ENCODE measurements at regions not wholly inside any gene's neighbourhood (a gene's known extent, or its start where the extent isn't known, plus 50 kb on each side); places are given as distances from the start of the nearest gene placed in this dataset. TPM values are rescaled to one million over a fixed set of nuclear protein-coding genes. Genes with fewer than 3 reads are reported as not detected.

- Histone ChIP-seq H3K9me3 (ENCODE audit: control insufficient read depth, insufficient read depth, low read length) (no peaks in the 10 kb centered on the region; the same call in 1 of the 2 replicates), H3K27ac (ENCODE audit: low read depth, low read length) (no peak overlapping the region), H3K27me3 (ENCODE audit: control insufficient read depth, insufficient read depth, low read length) (no peaks in the 10 kb centered on the region), H3K4me3 (ENCODE audit: low read depth, low read length) (no peak overlapping the region)
- POLR2A ChIA-PET, result no interaction called here
- CTCF ChIA-PET, result interaction anchor here (0.5 to 0.6 kb wide), 2 partner anchors 13 to 200 kb away, joined by 3 to 4 read pairs; no protein-coding TSS in a partner anchor
- no peak for TF ChIP-seq CTCF (IDR thresholded peaks at IDR 0.05; ENCODE audit: low read depth, low read length)
- no peak for DNase-seq (ENCODE audit: low read depth, low spot score)
These were observed 54.1 kb upstream of the IBSP start for GRCh38 chr4:87745064-87745807.

DNA sequence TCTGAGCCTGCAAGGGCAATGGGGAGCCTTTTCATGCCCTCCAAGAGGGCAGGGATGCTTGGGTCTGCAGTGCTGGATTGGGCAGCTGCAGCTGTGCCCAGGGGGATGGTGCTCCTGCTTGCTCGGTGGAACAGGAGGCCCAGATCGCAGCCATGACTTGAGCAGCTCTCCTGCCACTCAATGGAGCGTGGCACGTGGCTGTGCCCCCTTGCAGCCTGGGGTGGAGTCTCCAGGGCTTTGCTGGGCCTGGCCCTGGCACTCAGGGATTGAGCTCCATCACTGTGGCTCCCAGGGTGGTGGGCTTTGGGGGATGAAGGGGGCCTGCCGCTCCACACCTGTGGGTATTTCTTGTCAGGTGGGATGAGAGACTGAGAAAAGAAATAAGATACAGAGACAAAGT, 53.4 kb upstream of the IBSP start:
- H3K4me3 ChIP-seq (ENCODE audit: low read depth, low read length), result no peak overlapping the region
- H3K9me3 ChIP-seq (ENCODE audit: control insufficient read depth, insufficient read depth, low read length), result no peaks in the 10 kb centered on the region; the same call in 1 of the 2 replicates
- ChIA-PET CTCF (no interaction called here), POLR2A (no interaction called here)
- no peak overlapping the region for H3K27ac ChIP-seq (ENCODE audit: low read depth, low read length)
- no peak for TF ChIP-seq CTCF (IDR thresholded peaks at IDR 0.05; ENCODE audit: low read depth, low read length)
- H3K27me3 ChIP-seq (ENCODE audit: control insufficient read depth, insufficient read depth, low read length), result no peaks in the 10 kb centered on the region
- no peak for DNase-seq (ENCODE audit: low read depth, low spot score)

Small RNA genes lying in the stretch of these regions (small RNA-seq; reads per million reads assigned to genes)
- gene RF00019 (ENCODE audit: insufficient read length, low read depth), result not detected
